ENCODE measurements at regions not wholly inside any gene's neighbourhood (a gene's known extent, or its start where the extent isn't known, plus 50 kb on each side); places are given as distances from the start of the nearest gene placed in this dataset.
"Not testable (repeated sequence)": the region's sequence is repeated elsewhere in the genome, so short reads cannot be mapped to it uniquely, and the experiment has no call there.

DNA sequence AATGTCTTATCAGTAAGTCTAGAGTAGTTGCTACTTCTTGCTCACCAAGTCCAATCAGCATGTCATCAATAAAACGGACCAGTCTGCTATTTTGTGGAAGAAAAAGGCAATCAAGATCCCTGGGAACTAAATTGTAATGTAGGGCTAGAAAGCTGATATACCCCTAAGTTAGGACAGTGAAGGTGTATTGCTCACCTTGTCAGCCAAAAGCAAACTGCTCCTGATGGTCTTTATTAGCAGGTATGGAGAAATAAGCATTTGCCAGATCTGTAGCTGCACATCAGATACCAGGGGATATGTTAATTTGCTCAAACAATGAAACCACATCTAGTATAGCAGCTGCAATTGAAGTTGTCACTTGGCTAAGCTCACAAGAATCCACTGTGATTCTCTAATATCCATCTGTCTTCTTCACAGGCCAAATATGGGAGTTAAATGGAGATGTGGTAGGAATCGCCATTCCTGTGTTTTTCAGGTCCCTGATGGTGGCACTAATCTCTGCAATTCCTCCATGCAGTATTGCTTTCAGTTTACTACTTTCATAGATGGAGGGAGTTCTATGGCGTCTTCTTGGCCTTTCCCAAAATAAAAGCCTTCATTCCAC lies 75.0 kb downstream of the TMEM237 start:
- ATAC-seq: no peak

DNA sequence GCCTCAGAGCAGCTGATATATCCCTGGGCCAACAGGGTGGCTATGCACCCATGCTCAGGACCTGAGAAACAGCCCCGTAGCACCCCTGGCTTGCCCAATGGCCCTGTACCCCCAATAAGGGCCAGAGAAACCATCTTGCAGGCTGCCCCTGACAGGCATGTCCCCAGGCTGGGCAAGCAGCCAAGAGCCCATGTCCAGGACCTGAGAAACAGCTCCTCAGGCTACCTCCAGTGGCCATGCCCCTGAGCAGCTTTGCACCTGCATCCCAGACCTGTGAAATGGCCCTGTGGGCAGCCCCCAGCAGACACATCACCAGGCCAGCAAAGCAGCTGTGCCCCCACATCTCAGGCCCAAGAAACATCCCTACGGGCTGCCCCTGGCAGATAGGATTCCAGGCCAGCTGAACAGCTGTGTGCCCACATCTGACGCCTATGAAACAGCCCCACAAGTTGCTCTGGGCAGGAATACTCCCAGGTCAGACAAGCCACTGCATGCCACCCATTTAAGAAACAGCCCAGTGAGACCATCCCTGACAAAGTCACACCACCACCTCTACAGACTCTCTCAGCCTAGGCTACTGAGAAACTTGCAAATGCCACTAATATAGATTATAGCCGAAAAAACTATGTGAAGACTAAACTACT lies 84.1 kb downstream of the TMEM237 start:
- ATAC-seq: no peak

DNA sequence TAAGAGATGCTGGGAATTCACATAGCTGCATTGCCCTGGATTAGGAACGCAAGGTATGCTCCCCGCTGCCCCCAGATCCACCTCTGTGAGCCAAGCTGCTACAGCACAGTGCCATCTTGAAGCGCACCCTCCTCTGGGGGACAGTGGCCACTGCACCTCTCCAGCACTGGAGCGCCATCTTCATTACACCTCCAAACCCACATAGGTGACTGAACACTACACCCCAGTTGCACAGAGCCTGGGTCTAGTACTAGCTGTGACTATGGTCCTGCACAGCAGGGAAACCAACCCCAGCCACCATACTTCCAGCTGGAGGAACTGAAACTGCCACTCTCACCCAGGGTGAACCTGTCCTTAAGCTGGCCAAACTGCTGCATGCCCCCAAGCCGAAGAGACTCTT lies 84.6 kb downstream of the TMEM237 start:
- ATAC-seq: peak; percentile 25

DNA sequence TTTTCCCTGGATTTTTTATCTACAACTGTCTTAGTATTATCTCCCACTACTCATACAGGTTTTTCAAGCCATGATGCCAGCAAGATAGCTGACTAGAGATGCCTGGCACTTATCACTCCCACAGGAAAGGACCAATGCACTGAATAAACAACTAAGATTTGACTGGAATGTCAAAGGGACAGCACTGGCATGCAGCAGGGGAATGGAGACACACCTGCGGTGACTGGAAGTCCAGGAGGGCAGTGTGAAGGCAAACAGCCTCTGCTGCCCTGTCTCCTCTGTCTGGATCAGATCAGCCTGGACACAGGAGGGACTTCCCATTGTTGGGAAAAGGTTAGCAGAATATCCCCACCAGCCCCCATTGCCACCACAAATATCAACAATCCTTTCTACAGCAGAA lies 85.1 kb downstream of the TMEM237 start:
- ATAC-seq: no peak

DNA sequence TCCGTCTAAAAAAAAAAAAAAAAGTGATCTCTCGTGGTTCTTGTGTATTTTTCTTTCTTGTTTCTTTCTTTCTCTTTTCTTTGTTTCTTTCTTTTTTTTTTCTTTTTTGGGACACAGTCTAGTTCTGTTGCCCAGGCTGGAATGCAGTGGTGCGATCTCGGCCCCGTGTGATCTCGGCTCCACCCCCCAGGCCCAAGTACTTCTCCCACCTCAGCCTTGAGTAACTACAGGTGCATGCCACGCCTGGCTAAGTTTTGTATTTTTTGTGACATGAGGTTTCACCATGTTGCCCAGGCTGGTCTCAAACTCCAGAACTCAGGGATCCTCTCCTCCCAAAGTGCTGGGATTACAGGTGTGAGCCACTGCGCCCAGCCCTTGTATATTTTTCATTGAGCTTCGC lies 91.4 kb downstream of the TMEM237 start:
- ATAC-seq: no peak

DNA sequence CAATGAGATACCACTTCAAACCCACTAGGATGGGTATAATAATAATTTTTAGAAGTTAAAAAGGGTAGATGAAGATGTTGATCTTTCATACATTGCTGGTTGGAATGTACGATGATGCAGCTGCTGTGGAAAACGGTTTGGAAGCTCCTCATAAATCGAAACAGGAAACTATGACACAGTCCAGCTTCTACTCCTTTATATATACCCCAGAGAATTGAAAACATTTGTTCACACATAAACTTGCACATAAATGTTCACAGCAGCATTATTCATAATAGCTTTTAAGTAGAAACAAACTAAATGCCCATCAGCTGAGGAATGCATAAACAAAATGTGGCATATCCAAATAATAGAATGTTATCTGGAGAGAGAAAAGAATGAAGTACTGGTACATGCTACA lies 95.0 kb downstream of the STRADB start:
- no peak for ATAC-seq

DNA sequence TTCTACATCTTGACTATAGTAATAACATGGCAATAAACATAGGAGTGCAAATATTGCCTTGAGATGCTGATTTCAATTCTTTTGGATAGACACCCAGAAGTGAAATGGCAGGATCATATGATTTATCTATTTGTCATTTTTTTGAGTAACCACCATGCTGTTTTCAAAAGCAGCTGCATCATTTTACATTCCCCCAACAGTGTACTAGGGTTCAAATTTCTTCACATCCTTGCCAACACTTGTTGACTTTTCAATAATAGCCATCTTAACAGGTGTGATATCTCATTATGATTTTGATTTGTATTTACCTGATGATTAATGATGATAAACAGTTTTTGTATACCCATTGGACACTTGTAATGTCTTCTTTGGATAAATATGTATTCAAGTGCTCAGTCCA lies 90.8 kb downstream of the STRADB start:
- ATAC-seq: no peak

DNA sequence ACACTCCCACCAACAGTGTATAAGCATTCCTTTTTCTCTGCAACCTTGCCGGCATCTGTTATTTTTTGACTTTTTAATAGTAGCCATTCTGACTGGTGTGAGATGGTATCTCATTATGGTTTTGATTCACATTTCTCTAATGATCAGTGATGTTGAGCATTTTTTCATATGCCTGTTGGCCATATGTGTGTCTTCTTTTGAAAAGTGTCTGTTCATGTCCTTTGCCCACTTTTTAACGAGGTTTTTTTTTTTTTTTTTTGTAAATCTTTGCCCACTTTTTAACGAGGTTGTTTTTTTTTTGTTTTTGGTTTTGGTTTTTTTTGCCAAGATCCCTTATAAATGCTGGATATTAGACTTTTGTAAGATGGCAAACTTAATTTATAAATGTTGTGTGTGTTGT lies 87.7 kb downstream of the STRADB start:
- not testable (repeated sequence) for ATAC-seq

DNA sequence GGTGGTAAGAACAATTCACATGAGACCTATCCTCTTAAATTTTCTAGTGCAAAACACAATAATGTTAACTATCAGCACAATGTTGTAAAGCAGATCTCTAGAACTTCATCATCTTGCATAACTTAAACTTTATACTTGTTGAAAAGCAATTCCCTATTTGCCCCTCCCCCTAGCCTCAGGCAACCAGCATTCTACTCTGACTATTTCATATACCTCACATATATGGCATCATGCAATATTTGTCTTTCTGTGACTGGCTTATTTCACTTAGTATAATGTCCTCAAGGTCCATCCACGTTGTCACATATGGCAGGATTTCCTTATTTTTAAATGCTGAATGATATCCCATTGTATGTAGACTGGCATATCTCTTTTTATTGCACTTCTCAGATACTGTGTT lies 86.5 kb downstream of the STRADB start:
- no peak for ATAC-seq

DNA sequence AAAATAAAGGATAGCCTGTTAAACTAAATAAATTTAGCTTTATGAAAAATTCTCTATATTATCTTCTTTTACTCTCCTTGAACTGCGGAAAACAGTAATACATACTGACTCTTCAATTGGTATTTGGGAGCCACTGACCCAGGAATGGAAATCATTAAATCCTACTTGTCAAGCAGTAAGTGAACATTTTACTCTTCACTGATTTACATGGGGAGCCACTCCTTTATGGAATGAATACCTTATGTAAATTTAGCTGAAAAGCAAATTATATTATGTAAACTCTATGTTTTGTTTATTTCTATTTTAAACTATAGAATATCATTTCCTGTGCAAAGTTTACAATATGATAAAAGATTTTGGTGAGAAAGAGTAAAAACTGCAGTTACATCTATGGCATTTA lies 85.2 kb downstream of the STRADB start:
- no peak for ATAC-seq

DNA sequence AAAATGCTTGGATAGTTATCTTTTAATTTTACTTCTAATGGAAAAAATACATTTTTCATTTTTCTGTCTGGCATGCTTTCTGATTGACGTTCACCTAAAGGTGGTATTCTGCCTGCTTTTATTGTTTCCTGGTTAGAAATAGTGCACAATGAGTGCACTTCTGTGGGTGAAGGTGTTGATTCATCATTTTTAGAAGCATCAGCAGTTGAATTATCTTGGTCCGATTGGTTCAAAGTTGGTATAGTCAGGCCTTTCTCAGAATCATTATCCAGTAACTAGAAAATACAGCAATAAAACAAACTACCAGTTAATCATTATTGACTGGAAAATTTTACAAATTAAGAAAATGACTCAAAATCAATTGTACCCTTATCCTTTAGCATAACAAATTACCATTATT lies 84.5 kb downstream of the STRADB start:
- ATAC-seq: no peak

DNA sequence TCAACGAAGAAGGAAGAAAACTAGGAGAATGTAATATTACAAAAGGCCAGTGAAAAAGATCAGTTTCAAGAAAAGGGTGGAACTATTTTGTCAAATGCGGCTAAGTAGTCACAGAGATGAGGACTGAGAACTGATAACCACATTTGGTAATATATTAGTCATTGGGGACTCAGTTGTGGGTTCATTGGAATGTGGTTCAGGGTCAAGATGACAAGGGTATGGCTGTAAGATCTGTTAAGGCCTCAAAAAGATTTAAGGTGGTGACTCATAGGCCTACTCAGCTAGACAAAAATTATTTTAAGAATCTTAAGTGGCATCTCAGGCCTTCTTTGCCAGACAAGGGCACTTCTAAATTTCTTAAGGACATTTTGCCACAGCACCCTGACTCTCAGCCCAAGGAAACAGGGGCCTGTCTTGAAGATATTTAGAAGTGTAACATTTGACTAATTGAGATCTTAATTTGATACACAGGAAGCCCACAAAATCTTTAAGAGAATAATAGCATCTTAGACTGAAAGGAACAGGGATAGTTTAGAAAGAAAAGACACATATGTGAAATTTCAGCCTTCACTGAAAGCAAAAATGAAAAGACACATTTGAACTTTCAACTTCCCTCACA lies 81.3 kb downstream of the STRADB start:
- no peak for ATAC-seq
